H9 (cell line): ENCODE measurements at regions not wholly inside any gene's neighbourhood (a gene's known extent, or its start where the extent isn't known, plus 50 kb on each side); places are given as distances from the start of the nearest gene placed in this dataset.

ENCODE experiments used
- DNase-seq: peaks from one replicate; pipeline ENCODE4 v3.0.0-alpha.2; 2017
- H2AFZ ChIP-seq: one replicate; pipeline ENCODE4 v1.6.1; 2013; ENCODE audit warnings: mild to moderate bottlenecking, low read length, control low read depth, moderate library complexity
- H2AK5ac ChIP-seq: 2 replicates; pipeline ENCODE4 v1.6.1; 2013; ENCODE audit warnings: low read length, control low read depth, mixed read lengths; ENCODE audit not compliant: insufficient read length
- H2BK120ac ChIP-seq: one replicate; pipeline ENCODE4 v1.6.1; 2013; ENCODE audit warnings: low read depth, mild to moderate bottlenecking, low read length, control low read depth, inconsistent platforms; ENCODE audit not compliant: poor library complexity, severe bottlenecking
- H2BK12ac ChIP-seq: 2 replicates; pipeline ENCODE4 v1.6.1; 2013; ENCODE audit warnings: low read length, control low read depth, mixed read lengths, low read depth; ENCODE audit not compliant: insufficient read length
- H2BK15ac ChIP-seq: 2 replicates; pipeline ENCODE4 v1.6.1; 2013; ENCODE audit warnings: low read depth, low read length, control low read depth
- H2BK20ac ChIP-seq: one replicate; pipeline ENCODE4 v1.6.1; 2013; ENCODE audit warnings: low read depth, mild to moderate bottlenecking, low read length, control low read depth, inconsistent platforms; ENCODE audit not compliant: poor library complexity, severe bottlenecking
- H2BK5ac ChIP-seq: 2 replicates; pipeline ENCODE4 v1.6.1; 2013; ENCODE audit warnings: low read length, control low read depth, mixed read lengths; ENCODE audit not compliant: insufficient read length
- H3K14ac ChIP-seq: 2 replicates; pipeline ENCODE4 v1.6.1; 2013; ENCODE audit warnings: low read length, control low read depth; ENCODE audit not compliant: insufficient read depth
- H3K18ac ChIP-seq: 2 replicates; pipeline ENCODE4 v1.6.1; 2013; ENCODE audit warnings: low read depth, mild to moderate bottlenecking, mixed read lengths, low read length, control low read depth; ENCODE audit not compliant: insufficient read length
- H3K23ac ChIP-seq: 2 replicates; pipeline ENCODE4 v1.6.1; 2013; ENCODE audit warnings: low read length, control low read depth, mixed read lengths, low read depth; ENCODE audit not compliant: insufficient read length
- H3K23me2 ChIP-seq: 2 replicates; pipeline ENCODE4 v1.6.1; 2013; ENCODE audit warnings: low read depth, mild to moderate bottlenecking, mixed read lengths, low read length, control low read depth; ENCODE audit not compliant: insufficient read length, poor library complexity, severe bottlenecking
- H3K27ac ChIP-seq: 2 replicates; pipeline ENCODE4 v1.5.1; 2013; ENCODE audit warnings: low read length, control low read depth, mixed read lengths, low read depth; ENCODE audit not compliant: insufficient read length
- H3K27me3 ChIP-seq: 2 replicates; pipeline ENCODE4 v1.6.1; 2013; ENCODE audit warnings: low read length, control low read depth, inconsistent platforms; ENCODE audit not compliant: insufficient read depth
- H3K4ac ChIP-seq: 2 replicates; pipeline ENCODE4 v1.6.1; 2013; ENCODE audit warnings: low read depth, mild to moderate bottlenecking, control low read depth, inconsistent platforms, low read length, moderate library complexity
- H3K4me1 ChIP-seq: 2 replicates; pipeline ENCODE4 v1.6.1; 2013; ENCODE audit warnings: low read length, control low read depth, inconsistent platforms; ENCODE audit not compliant: insufficient read depth
- H3K4me2 ChIP-seq: 2 replicates; pipeline ENCODE4 v1.6.1; 2013; ENCODE audit warnings: low read length, control low read depth, mixed read lengths; ENCODE audit not compliant: insufficient read length, insufficient read depth
- H3K56ac ChIP-seq: 2 replicates; pipeline ENCODE4 v1.6.1; 2013; ENCODE audit warnings: low read depth, mild to moderate bottlenecking, mixed read lengths, low read length, control low read depth; ENCODE audit not compliant: insufficient read length
- H3K79me1 ChIP-seq: 2 replicates; pipeline ENCODE4 v1.6.1; 2013; ENCODE audit warnings: low read depth, mild to moderate bottlenecking, moderate library complexity, low read length, control low read depth, inconsistent platforms; ENCODE audit not compliant: insufficient read depth, poor library complexity, severe bottlenecking
- H3K79me2 ChIP-seq: 2 replicates; pipeline ENCODE4 v1.6.1; 2013; ENCODE audit warnings: low read length, control low read depth, inconsistent platforms; ENCODE audit not compliant: insufficient read depth
- H3K9ac ChIP-seq: 2 replicates; pipeline ENCODE4 v1.6.1; 2013; ENCODE audit warnings: low read length, control low read depth, mixed read lengths; ENCODE audit not compliant: insufficient read length; ENCODE audit errors: extremely low read depth
- H3K9me3 ChIP-seq: one replicate; pipeline ENCODE4 v1.6.1; 2013; ENCODE audit warnings: low read depth, low read length, inconsistent platforms; ENCODE audit not compliant: control insufficient read depth
- H3T11ph ChIP-seq: one replicate; pipeline ENCODE4 v1.6.1; 2013; ENCODE audit warnings: mild to moderate bottlenecking, low read length, control low read depth, inconsistent platforms
- H4K20me1 ChIP-seq: one replicate; pipeline ENCODE4 v1.6.1; 2013; ENCODE audit not compliant: control insufficient read depth, insufficient read length, insufficient read depth
- H4K5ac ChIP-seq: 2 replicates; pipeline ENCODE4 v1.6.1; 2013; ENCODE audit warnings: low read depth, mild to moderate bottlenecking, mixed read lengths, low read length, control low read depth; ENCODE audit not compliant: insufficient read length
- H4K8ac ChIP-seq: replicated peaks from 2 replicates; pipeline ENCODE4 v1.6.1; 2013; ENCODE audit warnings: low read length, control low read depth, mixed read lengths, low read depth; ENCODE audit not compliant: insufficient read length
- H4K91ac ChIP-seq: 2 replicates; pipeline ENCODE4 v1.6.1; 2013; ENCODE audit warnings: low read depth, mild to moderate bottlenecking, moderate library complexity, mixed read lengths, low read length, control low read depth; ENCODE audit not compliant: insufficient read length
- H3K27ac Mint-ChIP-seq, 3 experiments: 2 replicates in 2 of 3; 3 replicates in 1 of 3; pipeline ENCODE4 v1.8.0; 2020 to 2021; ENCODE audit warnings: mixed read lengths in 3 of 3, mild to moderate bottlenecking in 1 of 3, moderate library complexity in 1 of 3
- H3K27me3 Mint-ChIP-seq: 2 replicates; pipeline ENCODE4 v1.8.0; 2021; ENCODE audit warnings: low read depth, mild to moderate bottlenecking, moderate library complexity, mixed read lengths
- H3K36me3 Mint-ChIP-seq, 3 experiments: 2 replicates in 2 of 3; 3 replicates in 1 of 3; pipeline ENCODE4 v1.8.0; 2020 to 2021; ENCODE audit warnings: low read depth in 3 of 3, mixed read lengths in 3 of 3; ENCODE audit not compliant: insufficient read depth in 1 of 3
- H3K4me1 Mint-ChIP-seq, 2 experiments: 2 replicates each; pipeline ENCODE4 v1.8.0; 2020; ENCODE audit warnings: mixed read lengths in 2 of 2
- H3K4me3 Mint-ChIP-seq, 2 experiments: 2 replicates in 1 of 2; 3 replicates in 1 of 2; pipeline ENCODE4 v1.8.0; 2020 to 2021; ENCODE audit warnings: mild to moderate bottlenecking in 2 of 2, mixed read lengths in 2 of 2, moderate library complexity in 1 of 2
- H3K9me3 Mint-ChIP-seq, 2 experiments: 2 replicates in 1 of 2; 3 replicates in 1 of 2; pipeline ENCODE4 v1.8.0; 2020; ENCODE audit warnings: mild to moderate bottlenecking in 2 of 2, mixed read lengths in 2 of 2, moderate library complexity in 1 of 2
- CTCF ChIP-seq: fragments of 200-600 bp; sonication (generic); conservative IDR thresholded peaks from 3 replicates; pipeline ENCODE4 v1.8.0; 2021; ENCODE audit warnings: antibody characterized with exemption, mild to moderate bottlenecking
- WGBS: extraction: QIAGEN DNeasy Blood & Tissue Kit; methylation state at CpG from one replicate; pipeline ENCODE4 v1.1.7; 2013; ENCODE audit warnings: missing lambda C conversion rate, low lambda C conversion rate, mixed read lengths; ENCODE audit not compliant: insufficient read length; ENCODE audit errors: extremely low coverage; 5-methylcytosine and 5-hydroxymethylcytosine counted together

GRCh38 chr1:147095691-147096090 lies 76.6 kb downstream of the PRKAB2 start:
- H3K27ac Mint-ChIP-seq = peak overlapping the region in 1 of 3 experiments; percentile 65; a peak in 1 of 7 replicates
- no peak overlapping the region for H3K4me3 Mint-ChIP-seq
- Histone ChIP-seq H2BK12ac (no peak overlapping the region), H3K79me1 (no peaks in the 10 kb centered on the region), H3K23me2 (no peaks in the 10 kb centered on the region), H4K91ac (no peak overlapping the region), H3K4ac (no peak overlapping the region), H3K4me1 (no peaks in the 10 kb centered on the region), H2BK20ac (no peak overlapping the region), H3K27me3 (no peaks in the 10 kb centered on the region), H2BK5ac (no peak overlapping the region), H3K9me3 (no peaks in the 10 kb centered on the region), H4K8ac (no peak overlapping the region), H2BK120ac (no peak overlapping the region), H3K79me2 (no peaks in the 10 kb centered on the region), H3K56ac (no peak overlapping the region), H3K14ac (no peak overlapping the region), H4K20me1 (no peaks in the 10 kb centered on the region), H3K9ac (no peak overlapping the region), H4K5ac (no peak overlapping the region), H3K27ac (no peak overlapping the region), H3K18ac (no peak overlapping the region), H2AK5ac (no peak overlapping the region), H3T11ph (no peak overlapping the region), H3K23ac (no peak overlapping the region), H2AFZ (no peak overlapping the region), H3K4me2 (no peak overlapping the region), H2BK15ac (no peak overlapping the region)
- TF ChIP-seq CTCF = no peak
- no CpG with 5 or more reads among the region's 4 CpGs for WGBS
- H3K9me3 Mint-ChIP-seq = no peaks in the 10 kb centered on the region
- peaks cover 3% of the 10 kb centered on the region; the same call in 1 of the 2 replicates for H3K27me3 Mint-ChIP-seq
- no peak for DNase-seq
- H3K36me3 Mint-ChIP-seq = no peaks in the 10 kb centered on the region; a peak in 2 of 7 replicates
- peaks cover 5% of the 10 kb centered on the region in 2 experiments for H3K4me1 Mint-ChIP-seq
